ENCODE measurements at regions not wholly inside any gene's neighbourhood (a gene's known extent, or its start where the extent isn't known, plus 50 kb on each side); places are given as distances from the start of the nearest gene placed in this dataset.

- Histone ChIP-seq H3K27me3 (replicated peaks in 1 of 7) (peaks cover 0 to 34% (median 0%) of the 10 kb centered on the region in 7 donors), H3K9me3 (peaks cover 0 to 9% (median 0%) of the 10 kb centered on the region in 8 donors), H3K27ac (no peak overlapping the region), H3K4me3 (no peak overlapping the region), H3K36me3 (no peaks in the 10 kb centered on the region), H3K4me1 (no peaks in the 10 kb centered on the region)
- no peak for DNase-seq
- 59 to 85% (median 73%) methylated on average over 3 of the region's 3 CpGs for WGBS, 5 donors
- no peak for TF ChIP-seq POLR2A (IDR thresholded peaks at IDR 0.05)
- TF ChIP-seq POLR2AphosphoS5 (IDR thresholded peaks at IDR 0.05), result no peak
- TF ChIP-seq, protein P1, sequence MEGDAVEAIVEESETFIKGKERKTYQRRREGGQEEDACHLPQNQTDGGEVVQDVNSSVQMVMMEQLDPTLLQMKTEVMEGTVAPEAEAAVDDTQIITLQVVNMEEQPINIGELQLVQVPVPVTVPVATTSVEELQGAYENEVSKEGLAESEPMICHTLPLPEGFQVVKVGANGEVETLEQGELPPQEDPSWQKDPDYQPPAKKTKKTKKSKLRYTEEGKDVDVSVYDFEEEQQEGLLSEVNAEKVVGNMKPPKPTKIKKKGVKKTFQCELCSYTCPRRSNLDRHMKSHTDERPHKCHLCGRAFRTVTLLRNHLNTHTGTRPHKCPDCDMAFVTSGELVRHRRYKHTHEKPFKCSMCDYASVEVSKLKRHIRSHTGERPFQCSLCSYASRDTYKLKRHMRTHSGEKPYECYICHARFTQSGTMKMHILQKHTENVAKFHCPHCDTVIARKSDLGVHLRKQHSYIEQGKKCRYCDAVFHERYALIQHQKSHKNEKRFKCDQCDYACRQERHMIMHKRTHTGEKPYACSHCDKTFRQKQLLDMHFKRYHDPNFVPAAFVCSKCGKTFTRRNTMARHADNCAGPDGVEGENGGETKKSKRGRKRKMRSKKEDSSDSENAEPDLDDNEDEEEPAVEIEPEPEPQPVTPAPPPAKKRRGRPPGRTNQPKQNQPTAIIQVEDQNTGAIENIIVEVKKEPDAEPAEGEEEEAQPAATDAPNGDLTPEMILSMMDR (IDR thresholded peaks at IDR 0.05 in 8 of 11, conservative IDR thresholded peaks at IDR 0.05 in 3 of 11), result no peak
- intact Hi-C loops (cut with DNase I; ENCODE audit: low total_unique reads), result no loop called here
Observed at GRCh38 chr2:11018651-11019185, 107.0 kb downstream of the KCNF1 start.

DNA sequence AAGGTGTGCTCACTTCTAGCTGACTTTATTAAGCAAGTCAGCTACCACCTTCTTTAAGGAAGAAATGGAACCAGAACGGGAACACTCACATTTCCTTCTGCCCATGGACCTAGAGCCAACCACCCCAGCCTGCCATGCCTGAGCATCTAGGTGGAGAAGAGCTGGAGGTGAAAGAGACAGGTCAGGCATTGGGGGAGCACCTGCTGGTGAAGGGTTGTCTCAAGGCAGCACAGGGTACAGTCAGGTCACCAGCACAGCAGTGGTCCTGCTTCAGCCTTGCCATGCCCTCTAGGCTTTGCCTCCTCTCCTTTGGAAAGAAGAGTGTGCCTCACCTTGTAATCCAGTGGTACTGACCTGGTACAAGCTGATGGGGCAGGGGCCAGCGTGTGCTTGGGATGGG is 107.9 kb downstream of the KCNF1 start:
- peaks cover 0 to 34% (median 0%) of the 10 kb centered on the region in 7 donors for H3K27me3 ChIP-seq (replicated peaks in 1 of 7)
- intact Hi-C loops (cut with DNase I; ENCODE audit: low total_unique reads), result no loop called here
- TF ChIP-seq, protein P1 (IDR thresholded peaks at IDR 0.05 in 8 of 11, conservative IDR thresholded peaks at IDR 0.05 in 3 of 11), result no peak
- no peak for TF ChIP-seq POLR2AphosphoS5 (IDR thresholded peaks at IDR 0.05)
- TF ChIP-seq POLR2A (IDR thresholded peaks at IDR 0.05), result no peak
- no peaks in the 10 kb centered on the region for H3K4me1 ChIP-seq
- DNase-seq, result no peak
- no peaks in the 10 kb centered on the region for H3K36me3 ChIP-seq
- WGBS, 5 donors, result 53 to 85% (median 83%) methylated on average over 2 of the region's 2 CpGs
- H3K4me3 ChIP-seq, result no peak overlapping the region
- H3K27ac ChIP-seq, result no peak overlapping the region
- peaks cover 0 to 9% (median 0%) of the 10 kb centered on the region in 8 donors for H3K9me3 ChIP-seq

GRCh38 chr2:11022064-11022463 is 110.3 kb downstream of the KCNF1 start:
- Histone ChIP-seq H3K4me3 (no peak overlapping the region), H3K27me3 (replicated peaks in 1 of 7) (peaks cover 0 to 27% (median 0%) of the 10 kb centered on the region in 7 donors), H3K27ac (no peak overlapping the region), H3K4me1 (no peaks in the 10 kb centered on the region), H3K9me3 (peaks cover 0 to 9% (median 0%) of the 10 kb centered on the region in 8 donors), H3K36me3 (no peaks in the 10 kb centered on the region)
- TF ChIP-seq POLR2A (IDR thresholded peaks at IDR 0.05) (no peak), POLR2AphosphoS5 (IDR thresholded peaks at IDR 0.05) (no peak)
- TF ChIP-seq, protein P1 (IDR thresholded peaks at IDR 0.05 in 8 of 11, conservative IDR thresholded peaks at IDR 0.05 in 3 of 11), result no peak
- intact Hi-C loops (cut with DNase I; ENCODE audit: low total_unique reads), result no loop called here
- no peak for DNase-seq
- 88 to 100% (median 90%) methylated on average over 3 to 6 of the region's 6 CpGs for WGBS, 5 donors

- no peak for DNase-seq
- peaks cover 0 to 5% (median 0%) of the 10 kb centered on the region in 8 donors for H3K9me3 ChIP-seq
- whole genome bisulfite sequencing, 5 donors, result 82 to 90% (median 84%) methylated on average over 12 of the region's 12 CpGs
- intact Hi-C loops (cut with DNase I; ENCODE audit: low total_unique reads), result no loop called here
- H3K27ac ChIP-seq, result no peak overlapping the region
- H3K4me1 ChIP-seq, result no peaks in the 10 kb centered on the region
- H3K36me3 ChIP-seq, result no peaks in the 10 kb centered on the region
- TF ChIP-seq POLR2A (IDR thresholded peaks at IDR 0.05) (no peak), POLR2AphosphoS5 (IDR thresholded peaks at IDR 0.05) (no peak)
- TF ChIP-seq, protein P1 (IDR thresholded peaks at IDR 0.05 in 8 of 11, conservative IDR thresholded peaks at IDR 0.05 in 3 of 11), result no peak
- H3K27me3 ChIP-seq (replicated peaks in 1 of 7), result peaks cover 0 to 22% (median 0%) of the 10 kb centered on the region in 7 donors
- H3K4me3 ChIP-seq, result no peak overlapping the region
Observed at GRCh38 chr2:11022591-11023273, 111.0 kb downstream of the KCNF1 start.
